OCI-LY7 (cell line): ENCODE measurements at regions not wholly inside any gene's neighbourhood (a gene's known extent, or its start where the extent isn't known, plus 50 kb on each side); places are given as distances from the start of the nearest gene placed in this dataset.

Source experiments
- BruUV-seq: library from RNA; stranded (reverse); fragments of 400-500 nt; replicated peaks from 2 replicates; lab custom pipeline; 2021; lab: Mats Ljungman, UMichigan
- CTCF ChIA-PET: fragments of 300-600 bp; sonication (Branson Sonifier 250); formaldehyde crosslinking; loops from one replicate; lab custom pipeline; 2022; ENCODE audit warnings: antibody characterized with exemption; ENCODE audit not compliant: unreplicated experiment; lab: Charles Lee
- POLR2A ChIA-PET: fragments of 300-600 bp; sonication (Branson Sonifier 250); formaldehyde crosslinking; loops from one replicate; lab custom pipeline; 2022; ENCODE audit warnings: antibody characterized with exemption; lab: Charles Lee
- DNase-seq: peaks from one replicate; pipeline ENCODE4 v3.0.0-alpha.2; 2015; ENCODE audit warnings: low spot score
- H2AFZ ChIP-seq: fragments of 200-600 bp; sonication (generic), shearing (Covaris generic); 2 replicates; pipeline ENCODE4 v1.6.1; 2014; ENCODE audit warnings: mild to moderate bottlenecking, antibody characterized with exemption, low read length, moderate library complexity
- H3K27ac ChIP-seq: fragments of 200-600 bp; sonication (generic); 2 replicates; pipeline ENCODE4 v1.5.1; 2014; ENCODE audit warnings: mixed run types, low read depth, mild to moderate bottlenecking, moderate library complexity, low read length, inconsistent platforms; ENCODE audit not compliant: poor library complexity, severe bottlenecking
- H3K36me3 ChIP-seq: fragments of 200-600 bp; sonication (generic); 2 replicates; pipeline ENCODE4 v1.6.1; 2014; ENCODE audit warnings: mild to moderate bottlenecking, antibody characterized with exemption, low read length, moderate library complexity, mixed read lengths; ENCODE audit not compliant: insufficient read depth
- H3K4me1 ChIP-seq: fragments of 200-600 bp; sonication (generic); 2 replicates; pipeline ENCODE4 v1.5.1; 2014; ENCODE audit warnings: mild to moderate bottlenecking, low read length; ENCODE audit not compliant: insufficient read depth, poor library complexity, severe bottlenecking
- H3K4me2 ChIP-seq: fragments of 200-600 bp; sonication (generic); 2 replicates; pipeline ENCODE4 v1.6.1; 2014; ENCODE audit warnings: mild to moderate bottlenecking, low read length
- H3K4me3 ChIP-seq: fragments of 200-600 bp; sonication (generic); 2 replicates; pipeline ENCODE4 v1.5.1; 2014; ENCODE audit warnings: mild to moderate bottlenecking, low read depth, low read length; ENCODE audit not compliant: poor library complexity, severe bottlenecking
- H3K79me2 ChIP-seq: fragments of 200-600 bp; sonication (generic); 2 replicates; pipeline ENCODE4 v1.6.1; 2016; ENCODE audit warnings: low read depth, mild to moderate bottlenecking, low read length, moderate library complexity, mixed read lengths; ENCODE audit not compliant: insufficient read depth
- H3K9me2 ChIP-seq: fragments of 200-600 bp; sonication (generic); 2 replicates; pipeline ENCODE4 v1.6.1; 2016; ENCODE audit warnings: mild to moderate bottlenecking, low read length, mixed read lengths; ENCODE audit not compliant: insufficient read depth
- H3K9me3 ChIP-seq: fragments of 200-600 bp; sonication (generic); 2 replicates; pipeline ENCODE4 v1.6.1; 2014; ENCODE audit warnings: mild to moderate bottlenecking, mixed run types, low read length, mixed read lengths
- H4K20me1 ChIP-seq: fragments of 200-600 bp; sonication (generic); 2 replicates; pipeline ENCODE4 v1.6.1; 2014; ENCODE audit warnings: mild to moderate bottlenecking, antibody characterized with exemption, low read length, moderate library complexity, mixed read lengths; ENCODE audit not compliant: insufficient read depth
- EZH2phosphoT487 ChIP-seq: fragments of 200-600 bp; sonication (generic); IDR thresholded peaks from 2 replicates; pipeline ENCODE4 v1.6.1; 2018; ENCODE audit warnings: low read depth, borderline replicate concordance, mild to moderate bottlenecking, mixed run types, antibody characterized with exemption, low read length, moderate library complexity, mixed read lengths
- intact Hi-C: fragments of 100-400 bp; cut with micrococcal nuclease; formaldehyde crosslinking; loops from one replicate; pipeline ENCODE4 v1.10.0; 2022; ENCODE audit not compliant: unreplicated experiment
- TF ChIP-seq, protein P1 (sequence below): fragments of 200-600 bp; sonication (generic); conservative IDR thresholded peaks from 2 replicates; pipeline ENCODE4 v1.5.1; 2014; ENCODE audit warnings: mild to moderate bottlenecking, antibody characterized with exemption, low read length, moderate library complexity, mixed read lengths

DNA sequence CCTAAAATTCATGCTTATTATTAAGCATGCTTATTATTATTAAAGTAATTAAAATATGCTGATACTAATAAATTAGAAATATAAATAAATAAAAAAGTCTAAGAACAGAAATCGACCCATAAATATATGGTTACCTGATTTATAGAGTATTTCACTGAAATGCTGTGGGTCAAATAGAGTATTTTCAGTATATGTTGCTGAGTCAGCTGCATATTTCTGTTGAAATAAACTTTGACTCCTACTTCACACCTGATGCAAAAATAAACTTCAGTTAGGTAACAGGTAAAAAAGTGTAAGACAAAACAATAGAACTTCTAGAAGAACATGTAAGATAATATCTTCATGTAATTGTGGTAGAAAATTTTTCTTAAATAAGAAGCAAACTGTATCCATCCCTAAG lies 967.9 kb downstream of the TRHDE start:
- POLR2A ChIA-PET, result no interaction called here
- Histone ChIP-seq H3K4me2 (no peak overlapping the region), H3K4me3 (no peak overlapping the region), H4K20me1 (no peaks in the 10 kb centered on the region), H3K36me3 (no peaks in the 10 kb centered on the region), H2AFZ (no peak overlapping the region), H3K27ac (no peak overlapping the region), H3K9me3 (no peaks in the 10 kb centered on the region), H3K9me2 (no peaks in the 10 kb centered on the region), H3K4me1 (no peaks in the 10 kb centered on the region), H3K79me2 (no peaks in the 10 kb centered on the region)
- intact Hi-C loops, result no loop called here
- no TSS peak for BruUV-seq
- DNase-seq, result no peak
- CTCF ChIA-PET, result no interaction called here
- no peak for TF ChIP-seq EZH2phosphoT487
- TF ChIP-seq, protein P1, sequence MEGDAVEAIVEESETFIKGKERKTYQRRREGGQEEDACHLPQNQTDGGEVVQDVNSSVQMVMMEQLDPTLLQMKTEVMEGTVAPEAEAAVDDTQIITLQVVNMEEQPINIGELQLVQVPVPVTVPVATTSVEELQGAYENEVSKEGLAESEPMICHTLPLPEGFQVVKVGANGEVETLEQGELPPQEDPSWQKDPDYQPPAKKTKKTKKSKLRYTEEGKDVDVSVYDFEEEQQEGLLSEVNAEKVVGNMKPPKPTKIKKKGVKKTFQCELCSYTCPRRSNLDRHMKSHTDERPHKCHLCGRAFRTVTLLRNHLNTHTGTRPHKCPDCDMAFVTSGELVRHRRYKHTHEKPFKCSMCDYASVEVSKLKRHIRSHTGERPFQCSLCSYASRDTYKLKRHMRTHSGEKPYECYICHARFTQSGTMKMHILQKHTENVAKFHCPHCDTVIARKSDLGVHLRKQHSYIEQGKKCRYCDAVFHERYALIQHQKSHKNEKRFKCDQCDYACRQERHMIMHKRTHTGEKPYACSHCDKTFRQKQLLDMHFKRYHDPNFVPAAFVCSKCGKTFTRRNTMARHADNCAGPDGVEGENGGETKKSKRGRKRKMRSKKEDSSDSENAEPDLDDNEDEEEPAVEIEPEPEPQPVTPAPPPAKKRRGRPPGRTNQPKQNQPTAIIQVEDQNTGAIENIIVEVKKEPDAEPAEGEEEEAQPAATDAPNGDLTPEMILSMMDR, result no peak

DNA sequence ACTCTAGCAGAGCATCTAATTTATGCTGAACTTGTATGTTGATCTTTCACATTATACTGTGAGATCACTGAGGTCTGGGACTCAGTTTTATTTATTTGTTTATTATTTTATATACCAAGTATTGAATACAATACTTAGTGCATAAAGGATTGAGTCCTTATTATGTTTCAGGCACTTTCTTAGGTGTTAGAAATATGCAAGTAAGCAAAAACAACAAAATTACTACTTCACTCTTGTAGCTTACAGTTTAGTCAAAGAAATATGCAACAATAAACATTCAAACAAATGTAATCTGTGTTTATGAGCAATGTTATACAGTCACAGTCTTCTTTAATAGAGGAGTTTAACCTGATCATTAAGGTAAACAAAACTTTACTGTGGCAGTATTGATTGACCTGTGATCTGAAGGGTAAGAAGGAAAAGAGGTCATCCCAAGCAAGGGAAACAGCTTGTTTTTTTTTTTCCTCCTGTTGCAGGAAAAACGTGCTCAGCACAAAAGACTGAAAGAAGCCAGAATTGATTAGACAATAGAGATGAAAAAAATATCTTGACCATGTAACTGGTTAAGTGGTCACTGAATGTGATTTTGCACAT lies 990.7 kb downstream of the TRHDE start:
- no peak for TF ChIP-seq EZH2phosphoT487
- TF ChIP-seq, protein P1, result no peak
- Histone ChIP-seq H3K4me3 (no peak overlapping the region), H3K36me3 (no peaks in the 10 kb centered on the region), H3K9me2 (no peaks in the 10 kb centered on the region), H3K4me1 (no peaks in the 10 kb centered on the region), H4K20me1 (no peaks in the 10 kb centered on the region), H3K9me3 (no peaks in the 10 kb centered on the region; the same call in 1 of the 2 replicates), H3K27ac (no peak overlapping the region), H3K4me2 (no peak overlapping the region), H3K79me2 (no peaks in the 10 kb centered on the region), H2AFZ (no peak overlapping the region)
- ChIA-PET CTCF (no interaction called here), POLR2A (no interaction called here)
- no peak for DNase-seq
- no TSS peak for BruUV-seq
- intact Hi-C loops, result no loop called here

DNA sequence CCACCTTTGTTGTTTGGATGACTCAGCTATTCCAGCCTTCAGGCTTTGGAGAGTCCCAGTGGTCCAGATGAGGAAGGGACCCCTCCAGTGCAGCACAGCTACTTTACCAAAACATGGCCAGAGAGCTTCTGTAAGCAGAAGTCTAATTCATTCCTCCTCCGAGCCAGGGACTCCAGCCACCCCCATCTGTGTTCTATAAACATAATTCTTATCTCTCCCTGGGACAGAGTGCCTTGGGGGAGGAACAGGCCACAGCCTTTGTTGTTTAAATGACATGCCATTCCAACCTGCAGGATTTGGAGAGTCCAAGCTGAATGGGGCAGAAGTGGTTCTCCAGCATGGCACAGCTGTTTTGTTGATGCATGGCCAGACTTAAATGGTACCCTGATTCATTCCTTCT lies 994.0 kb downstream of the TRHDE start:
- POLR2A ChIA-PET, result no interaction called here
- no peak overlapping the region for H2AFZ ChIP-seq
- H3K9me3 ChIP-seq, result no peaks in the 10 kb centered on the region
- TF ChIP-seq, protein P1, result no peak
- no peak for TF ChIP-seq EZH2phosphoT487
- DNase-seq, result no peak
- H3K27ac ChIP-seq, result no peak overlapping the region
- no peaks in the 10 kb centered on the region for H3K4me1 ChIP-seq
- no peak overlapping the region for H3K4me2 ChIP-seq
- no TSS peak for BruUV-seq
- H3K79me2 ChIP-seq, result no peaks in the 10 kb centered on the region
- no peaks in the 10 kb centered on the region for H3K9me2 ChIP-seq
- no peak overlapping the region for H3K4me3 ChIP-seq
- intact Hi-C loops, result no loop called here
- CTCF ChIA-PET, result no interaction called here
- H3K36me3 ChIP-seq, result no peaks in the 10 kb centered on the region
- no peaks in the 10 kb centered on the region for H4K20me1 ChIP-seq
